ENCODE measurements at regions not wholly inside any gene's neighbourhood (a gene's known extent, or its start where the extent isn't known, plus 50 kb on each side); places are given as distances from the start of the nearest gene placed in this dataset.

GRCh38 chr11:112470355-112470754 is 209.7 kb upstream of the PLET1 start:
- H3K4me1 ChIP-seq (ENCODE audit: insufficient read depth, low read length) = no peaks in the 10 kb centered on the region
- 14% methylated on average over 4 of the region's 4 CpGs for WGBS (ENCODE audit: low lambda C conversion rate)
- H3K27me3 ChIP-seq (ENCODE audit: control insufficient read depth in 1 of 2, insufficient read depth in 2 of 2, low read length in 2 of 2) = peaks cover 1 to 29% of the 10 kb centered on the region in 2 experiments; a peak in 3 of 5 replicates
- CTCF ChIA-PET (ENCODE audit: low intra/inter-chr PET ratio, low total read pairs) = no interaction called here
- no peak overlapping the region for H2AFZ ChIP-seq (ENCODE audit: low read length)
- H3K36me3 ChIP-seq (replicated peaks in 1 of 2; ENCODE audit: control insufficient read depth in 1 of 2, insufficient read depth in 2 of 2, low read length in 2 of 2) = no peaks in the 10 kb centered on the region
- H3K79me2 ChIP-seq (ENCODE audit: insufficient read depth, low read length) = no peaks in the 10 kb centered on the region
- no peak overlapping the region for H3K27ac ChIP-seq (ENCODE audit: extremely low read length, insufficient read depth, low read length)
- in situ Hi-C loops (cut with HindIII; ENCODE audit: extremely low pct_ligation_motif_present, low pct_unique_long_range_greater_than_20kb) = no loop called here
- H4K20me1 ChIP-seq (ENCODE audit: insufficient read depth, low read length) = no peaks in the 10 kb centered on the region
- TF ChIP-seq ZNF17 (CRISPR knock-in tag; IDR thresholded peaks at IDR 0.05) (no peak), ZIK1 (CRISPR knock-in tag; IDR thresholded peaks at IDR 0.05; ENCODE audit: borderline replicate concordance, low read depth) (no peak), ZNF570 (CRISPR knock-in tag; IDR thresholded peaks at IDR 0.05; ENCODE audit: borderline replicate concordance) (no peak), PRMT3 (CRISPR knock-in tag; IDR thresholded peaks at IDR 0.05; ENCODE audit: borderline replicate concordance, low read depth) (no peak), ZNF256 (CRISPR knock-in tag; conservative IDR thresholded peaks at IDR 0.05) (no peak), EEA1 (CRISPR knock-in tag; IDR thresholded peaks at IDR 0.05; ENCODE audit: borderline replicate concordance) (no peak), E2F2 (CRISPR knock-in tag; IDR thresholded peaks at IDR 0.05; ENCODE audit: borderline replicate concordance) (no peak), HMGXB4 (CRISPR knock-in tag; IDR thresholded peaks at IDR 0.05; ENCODE audit: borderline replicate concordance in 1 of 2, low read depth in 1 of 2) (no peak)
- no peak for ATAC-seq
- POLR2A ChIA-PET = no interaction called here
- BruUV-seq (replicated peaks) = no TSS peak
- no peak overlapping the region for H3K9ac ChIP-seq (ENCODE audit: insufficient read depth, low read depth, low read length)
- intact Hi-C loops (cut with micrococcal nuclease; ENCODE audit: unreplicated experiment) = no loop called here
- no peak for DNase-seq (ENCODE audit: low spot score)
- no peak overlapping the region for H3K4me2 ChIP-seq (ENCODE audit: low read depth, low read length)
- no peak overlapping the region for H3K4me3 ChIP-seq (replicated peaks in 1 of 3; ENCODE audit: insufficient read depth in 1 of 3, low read depth in 2 of 3, low read length in 3 of 3)
- H3K9me3 ChIP-seq (ENCODE audit: low read length) = no peaks in the 10 kb centered on the region
- no peak for FAIRE-seq

All from HepG2 (cell line).